Middle frontal gyrus (tissue), 1 donor: ENCODE measurements at regions not wholly inside any gene's neighbourhood (a gene's known extent, or its start where the extent isn't known, plus 50 kb on each side); places are given as distances from the start of the nearest gene placed in this dataset.

Experiments
- DNase-seq: peaks from one replicate; pipeline ENCODE4 v3.0.0-alpha.2; 2015; ENCODE audit warnings: low spot score; ENCODE audit errors: extremely low spot score

GRCh38 chr4:175373031-175373430 is 439.0 kb downstream of the GPM6A start:
- DNase-seq, result no peak

GRCh38 chr4:175374459-175374858 is 437.6 kb downstream of the GPM6A start:
- DNase-seq, result no peak

GRCh38 chr4:175376287-175376977 is 435.6 kb downstream of the GPM6A start:
- DNase-seq, result no peak

- no peak for DNase-seq
Observed at GRCh38 chr4:175377203-175377602, 434.9 kb downstream of the GPM6A start.

GRCh38 chr4:175378372-175378771 is 433.7 kb downstream of the GPM6A start:
- DNase-seq, result no peak

GRCh38 chr4:175380841-175381240 is 431.2 kb downstream of the GPM6A start:
- no peak for DNase-seq

GRCh38 chr4:175385797-175386196 is 426.3 kb downstream of the GPM6A start:
- no peak for DNase-seq

GRCh38 chr4:175386776-175387507 is 425.1 kb downstream of the GPM6A start:
- no peak for DNase-seq

GRCh38 chr4:175394208-175394607 is 417.9 kb downstream of the GPM6A start:
- DNase-seq, result no peak

- DNase-seq, result no peak
Observed at GRCh38 chr4:175405961-175406360, 406.1 kb downstream of the GPM6A start.

- no peak for DNase-seq
Observed at GRCh38 chr4:175407926-175408325, 404.1 kb downstream of the GPM6A start.

- DNase-seq, result no peak
Observed at GRCh38 chr4:175411251-175411650, 400.8 kb downstream of the GPM6A start.

GRCh38 chr4:175412161-175412560 is 399.9 kb downstream of the GPM6A start:
- no peak for DNase-seq

- DNase-seq, result no peak
Observed at GRCh38 chr4:175412746-175413145, 399.3 kb downstream of the GPM6A start.

GRCh38 chr4:175413561-175413960 is 398.5 kb downstream of the GPM6A start:
- no peak for DNase-seq

GRCh38 chr4:175414602-175415001 is 397.5 kb downstream of the GPM6A start:
- no peak for DNase-seq

- no peak for DNase-seq
Observed at GRCh38 chr4:175418516-175418915, 393.5 kb downstream of the GPM6A start.

- no peak for DNase-seq
Observed at GRCh38 chr4:175419236-175419718, 392.8 kb downstream of the GPM6A start.

- no peak for DNase-seq
Observed at GRCh38 chr4:175421506-175421905, 390.6 kb downstream of the GPM6A start.

- DNase-seq, result no peak
Observed at GRCh38 chr4:175422331-175422730, 389.7 kb downstream of the GPM6A start.

- DNase-seq, result no peak
Observed at GRCh38 chr4:175424111-175424510, 388.0 kb downstream of the GPM6A start.

GRCh38 chr4:175427751-175428150 is 384.3 kb downstream of the GPM6A start:
- no peak for DNase-seq

GRCh38 chr4:175431694-175432093 is 380.4 kb downstream of the GPM6A start:
- no peak for DNase-seq
